Dermis microvascular lymphatic vessel endothelial cell (primary cell): ENCODE measurements at regions not wholly inside any gene's neighbourhood (a gene's known extent, or its start where the extent isn't known, plus 50 kb on each side); places are given as distances from the start of the nearest gene placed in this dataset.
"Not testable (repeated sequence)": the region's sequence is repeated elsewhere in the genome, so short reads cannot be mapped to it uniquely, and the experiment has no call there.

Experiments used
- DNase-seq, 2 donors: peaks; one replicate each; pipeline versions ENCODE4 v3.0.0 to v3.0.0-alpha.2; 2010; ENCODE audit warnings: low read depth in 2 of 2

GRCh38 chr4:189804894-189805293 is 135.8 kb upstream of the FRG1 start:
- DNase-seq: no peak

GRCh38 chr4:189806506-189806905 is 134.2 kb upstream of the FRG1 start:
- DNase-seq: no peak

GRCh38 chr4:189807031-189807430 is 133.6 kb upstream of the FRG1 start:
- DNase-seq: no peak

- no peak for DNase-seq
These were observed 131.4 kb upstream of the FRG1 start for GRCh38 chr4:189809241-189809735.

- DNase-seq: no peak
These were observed 130.8 kb upstream of the FRG1 start for GRCh38 chr4:189809839-189810238.

GRCh38 chr4:189810318-189811181 is 130.1 kb upstream of the FRG1 start:
- not testable (repeated sequence) for DNase-seq

GRCh38 chr4:189815404-189816192 is 125.1 kb upstream of the FRG1 start:
- DNase-seq: no peak

- no peak for DNase-seq
These were observed 118.3 kb upstream of the FRG1 start for GRCh38 chr4:189822326-189822725.

- no peak for DNase-seq
These were observed 117.1 kb upstream of the FRG1 start for GRCh38 chr4:189823591-189823990.

GRCh38 chr4:189825466-189825865 is 115.2 kb upstream of the FRG1 start:
- no peak for DNase-seq

- no peak for DNase-seq
These were observed 114.0 kb upstream of the FRG1 start for GRCh38 chr4:189826657-189827056.

- DNase-seq: no peak
These were observed 112.5 kb upstream of the FRG1 start for GRCh38 chr4:189828081-189828697.

- DNase-seq: no peak
These were observed 108.1 kb upstream of the FRG1 start for GRCh38 chr4:189832528-189832927.

GRCh38 chr4:189834616-189835015 is 106.1 kb upstream of the FRG1 start:
- DNase-seq: no peak

- DNase-seq: no peak
These were observed 105.2 kb upstream of the FRG1 start for GRCh38 chr4:189835505-189835904.

GRCh38 chr4:189837471-189837870 is 103.2 kb upstream of the FRG1 start:
- DNase-seq: no peak

- no peak for DNase-seq
These were observed 101.7 kb upstream of the FRG1 start for GRCh38 chr4:189838821-189839497.

- DNase-seq: no peak
These were observed 100.3 kb upstream of the FRG1 start for GRCh38 chr4:189840356-189840755.

GRCh38 chr4:189843413-189844009 is 97.2 kb upstream of the FRG1 start:
- DNase-seq: no peak

- no peak for DNase-seq
These were observed 95.4 kb upstream of the FRG1 start for GRCh38 chr4:189845145-189845846.
